Adipocyte (in vitro differentiated cells): ENCODE measurements at regions not wholly inside any gene's neighbourhood (a gene's known extent, or its start where the extent isn't known, plus 50 kb on each side); places are given as distances from the start of the nearest gene placed in this dataset.
A peak's percentile ranks its signal among the peaks of the same experiment; 100 is the strongest.

Experiments used
- DNase-seq: peaks from one replicate; pipeline ENCODE4 v3.0.0-alpha.2; 2015; ENCODE audit warnings: low read depth
- H3K27me3 ChIP-seq: replicated peaks from 2 replicates; pipeline ENCODE4 v1.7.0; 2013; ENCODE audit warnings: mild to moderate bottlenecking, low read length, moderate library complexity; ENCODE audit not compliant: control insufficient read depth, insufficient read depth
- H3K36me3 ChIP-seq: 2 replicates; pipeline ENCODE4 v1.7.0; 2013; ENCODE audit warnings: low read length, mild to moderate bottlenecking, moderate library complexity; ENCODE audit not compliant: control insufficient read depth, insufficient read depth, severe bottlenecking
- H3K4me1 ChIP-seq: 2 replicates; pipeline ENCODE4 v1.7.0; 2013; ENCODE audit warnings: mild to moderate bottlenecking, low read length, moderate library complexity; ENCODE audit not compliant: control insufficient read depth, insufficient read depth
- H3K4me3 ChIP-seq: 2 replicates; pipeline ENCODE4 v1.7.0; 2013; ENCODE audit warnings: mild to moderate bottlenecking, low read length, moderate library complexity
- H3K9ac ChIP-seq: 2 replicates; pipeline ENCODE4 v1.7.0; 2013; ENCODE audit warnings: mild to moderate bottlenecking, low read length, moderate library complexity
- H3K9me3 ChIP-seq: 2 replicates; pipeline ENCODE4 v1.7.0; 2013; ENCODE audit warnings: mild to moderate bottlenecking, low read length, moderate library complexity; ENCODE audit not compliant: control insufficient read depth

DNA sequence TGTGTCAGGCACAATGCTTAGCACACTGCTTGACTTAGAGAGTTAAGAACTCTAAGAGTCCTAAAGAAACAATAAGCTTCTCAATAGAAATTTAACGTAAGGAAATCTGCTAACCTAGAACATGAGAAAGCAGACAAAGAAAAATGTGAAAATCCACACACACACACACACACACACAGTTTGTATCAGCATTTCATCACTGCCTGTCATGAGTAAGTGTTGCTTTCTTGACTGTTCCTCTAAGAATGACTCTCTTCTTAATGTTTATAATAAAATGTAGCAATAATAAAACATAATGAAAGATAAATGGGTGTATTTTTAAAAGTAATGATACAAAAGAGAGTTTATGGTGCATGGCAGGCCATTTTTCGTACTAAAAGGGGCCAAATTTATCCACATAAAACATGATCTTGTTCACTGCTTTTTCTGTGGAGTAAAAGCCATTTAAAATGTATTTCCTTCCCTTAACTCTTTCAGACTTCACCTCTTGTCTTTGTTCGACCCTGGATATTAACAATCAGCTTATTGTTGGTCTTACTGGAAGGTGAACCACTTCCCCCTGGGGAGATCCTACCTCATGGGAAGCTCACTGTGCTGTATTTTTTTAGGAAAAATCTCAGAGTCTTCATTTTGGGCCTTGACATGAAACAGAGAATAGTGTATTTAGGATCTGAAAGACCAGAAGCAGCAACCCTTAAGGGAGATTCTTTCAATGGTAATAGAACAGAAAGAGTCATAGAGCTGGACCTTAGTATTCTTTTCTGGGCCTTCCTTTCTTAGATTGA lies 107.3 kb upstream of the ANKRD55 start:
- DNase-seq = no peak
- Histone ChIP-seq H3K27me3 (peaks cover 5% of the 10 kb centered on the region), H3K36me3 (no peaks in the 10 kb centered on the region), H3K4me3 (no peak overlapping the region), H3K9me3 (peaks cover 2% of the 10 kb centered on the region), H3K4me1 (no peaks in the 10 kb centered on the region), H3K9ac (no peak overlapping the region)

DNA sequence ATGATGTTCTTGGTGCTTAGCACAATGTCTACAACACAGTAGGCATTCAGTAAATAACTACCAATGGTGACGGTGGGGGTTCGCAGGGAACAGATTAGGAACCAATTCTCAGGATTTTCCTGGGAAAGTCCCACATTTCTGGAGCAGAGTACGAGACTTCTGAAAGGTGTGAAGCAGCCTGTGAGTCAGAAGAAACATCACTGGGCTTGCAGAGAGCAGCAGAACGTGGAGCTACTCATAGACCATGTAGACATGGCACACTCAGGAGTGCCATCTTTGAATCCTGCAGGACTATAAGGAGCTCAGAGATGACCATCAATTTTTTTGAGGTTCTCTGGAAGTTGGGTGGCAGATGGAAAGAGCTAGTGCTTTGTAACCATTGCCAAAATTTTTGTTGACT lies 106.6 kb upstream of the ANKRD55 start:
- Histone ChIP-seq H3K36me3 (no peaks in the 10 kb centered on the region), H3K4me1 (no peaks in the 10 kb centered on the region), H3K9ac (no peak overlapping the region), H3K4me3 (no peak overlapping the region), H3K9me3 (peaks cover 8% of the 10 kb centered on the region), H3K27me3 (peaks cover 5% of the 10 kb centered on the region)
- no peak for DNase-seq

DNA sequence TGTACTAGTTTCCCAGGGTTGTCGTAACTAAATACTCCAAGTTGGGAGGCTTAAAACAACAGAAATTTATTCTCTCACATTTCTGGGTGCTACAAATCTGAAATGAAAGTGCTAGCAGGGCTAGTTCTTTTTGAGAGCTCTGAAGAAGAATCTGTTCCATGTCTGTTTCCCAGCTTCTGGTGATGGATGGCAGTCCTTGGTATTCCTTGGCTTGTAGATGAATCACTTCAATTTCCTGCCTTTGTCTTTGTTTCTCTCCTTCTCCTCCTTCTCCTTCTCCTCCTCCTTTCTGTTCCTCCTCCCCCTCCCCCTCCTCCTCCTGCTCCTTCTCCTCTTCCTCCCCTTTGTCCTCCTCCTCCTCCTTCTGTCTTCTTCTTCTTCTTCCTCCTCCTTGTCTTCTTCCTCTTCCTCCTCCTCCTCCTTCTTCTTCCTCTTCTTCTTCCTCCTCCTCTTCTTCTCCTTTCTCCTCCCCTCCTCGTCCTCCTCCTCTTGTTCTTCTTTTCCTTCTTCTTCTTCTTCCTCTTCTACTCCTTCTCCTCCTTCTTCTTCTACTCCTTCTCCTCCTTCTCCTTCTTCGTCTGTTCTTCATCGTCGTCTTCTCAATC lies 104.7 kb upstream of the ANKRD55 start:
- Histone ChIP-seq H3K27me3 (peaks cover 5% of the 10 kb centered on the region), H3K4me3 (no peak overlapping the region), H3K4me1 (no peaks in the 10 kb centered on the region), H3K9ac (no peak overlapping the region), H3K36me3 (no peaks in the 10 kb centered on the region), H3K9me3 (peaks cover 8% of the 10 kb centered on the region)
- DNase-seq = no peak

DNA sequence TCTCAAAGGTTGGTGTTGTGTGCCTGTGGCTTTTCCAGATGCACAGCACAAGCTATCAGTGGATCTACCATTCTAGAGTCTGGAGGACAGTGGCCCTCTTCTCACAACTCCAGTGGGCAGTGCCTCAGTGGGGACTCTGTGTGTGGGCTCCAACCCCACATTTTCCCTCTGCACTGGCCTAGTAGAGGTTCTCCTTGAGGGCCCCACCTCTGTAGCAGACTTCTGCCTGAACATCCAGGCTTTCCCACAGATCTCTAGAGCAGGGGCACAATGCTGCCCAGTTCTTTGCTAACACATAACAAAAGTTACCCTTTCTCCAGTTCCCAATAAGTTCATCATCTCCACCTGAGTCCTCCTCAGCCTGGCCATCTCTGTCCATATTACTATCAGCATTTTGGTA lies 102.1 kb upstream of the ANKRD55 start:
- H3K4me3 ChIP-seq = no peak overlapping the region
- H3K36me3 ChIP-seq = no peaks in the 10 kb centered on the region
- no peaks in the 10 kb centered on the region for H3K4me1 ChIP-seq
- peaks cover 5% of the 10 kb centered on the region for H3K27me3 ChIP-seq
- no peak for DNase-seq
- H3K9ac ChIP-seq = no peak overlapping the region
- H3K9me3 ChIP-seq = peaks cover 8% of the 10 kb centered on the region

DNA sequence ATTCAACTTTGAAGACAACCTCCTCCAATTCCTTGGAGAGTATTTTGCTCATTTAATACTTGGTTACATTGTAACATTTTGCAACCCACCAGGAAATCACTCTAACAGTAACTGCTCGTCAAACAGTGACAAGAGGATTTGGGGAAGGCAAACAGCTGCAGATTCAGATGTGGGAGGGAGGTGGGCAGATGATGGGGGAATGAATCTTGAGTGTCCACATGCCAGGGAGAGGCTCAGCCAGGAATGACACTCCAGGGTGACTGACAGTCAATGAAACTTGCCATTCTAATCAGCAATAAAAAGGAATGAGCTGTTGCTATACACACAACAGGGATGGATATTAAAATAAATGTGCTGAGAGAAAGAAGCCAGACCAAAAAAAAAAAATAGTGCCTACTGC lies 97.7 kb upstream of the ANKRD55 start:
- Histone ChIP-seq H3K9me3 (peaks cover 8% of the 10 kb centered on the region), H3K4me3 (no peak overlapping the region), H3K4me1 (no peaks in the 10 kb centered on the region), H3K9ac (no peak overlapping the region), H3K36me3 (no peaks in the 10 kb centered on the region), H3K27me3 (no peaks in the 10 kb centered on the region)
- DNase-seq = no peak

DNA sequence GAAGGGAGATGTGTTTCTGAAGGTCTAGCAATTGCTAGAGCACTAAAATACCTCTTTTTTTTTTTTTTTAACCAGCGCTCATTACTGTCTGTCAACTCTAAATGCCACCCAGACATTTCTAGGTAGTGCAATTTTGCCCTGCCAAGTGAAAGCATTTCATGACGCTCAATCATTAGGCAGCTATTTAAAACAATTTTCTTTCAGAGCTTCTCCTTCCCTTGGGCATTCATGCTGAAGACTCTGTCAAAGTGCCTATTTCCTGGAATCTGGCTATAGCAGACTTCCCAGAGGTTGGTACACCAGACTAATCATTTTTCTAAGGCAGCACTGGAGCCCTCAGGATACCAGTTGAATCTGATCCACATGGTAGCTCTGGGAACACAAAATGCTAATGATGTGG lies 97.0 kb upstream of the ANKRD55 start:
- Histone ChIP-seq H3K4me3 (no peak overlapping the region), H3K4me1 (no peaks in the 10 kb centered on the region)

DNA sequence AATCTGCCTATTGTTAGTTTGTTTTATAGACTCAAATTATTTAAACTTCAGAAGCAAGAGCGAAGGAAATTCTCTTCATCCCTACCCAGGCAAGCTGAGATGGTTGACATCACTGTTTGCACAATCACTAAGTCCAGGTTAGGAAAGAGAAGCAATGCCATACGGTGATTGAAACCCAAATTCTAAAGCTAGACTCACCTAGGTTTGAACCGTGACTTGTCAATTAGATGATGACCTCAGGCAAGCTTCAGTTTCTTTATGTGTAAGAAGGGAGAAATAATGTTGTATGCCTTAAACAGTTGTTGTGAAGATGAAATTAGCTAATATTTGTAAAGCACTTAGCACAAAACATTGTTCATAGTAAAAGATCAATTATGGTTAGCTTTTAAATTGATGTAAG lies 96.5 kb upstream of the ANKRD55 start:
- Histone ChIP-seq H3K9ac (no peak overlapping the region), H3K4me3 (no peak overlapping the region), H3K4me1 (no peaks in the 10 kb centered on the region), H3K9me3 (no peaks in the 10 kb centered on the region), H3K27me3 (no peaks in the 10 kb centered on the region), H3K36me3 (no peaks in the 10 kb centered on the region)
- no peak for DNase-seq

More for the DNA sequence above, 97.0 kb upstream of the ANKRD55 start:
- H3K9me3 ChIP-seq = peaks cover 4% of the 10 kb centered on the region
- no peaks in the 10 kb centered on the region for H3K36me3 ChIP-seq
- H3K27me3 ChIP-seq = no peaks in the 10 kb centered on the region
- DNase-seq = no peak
- H3K9ac ChIP-seq = no peak overlapping the region

DNA sequence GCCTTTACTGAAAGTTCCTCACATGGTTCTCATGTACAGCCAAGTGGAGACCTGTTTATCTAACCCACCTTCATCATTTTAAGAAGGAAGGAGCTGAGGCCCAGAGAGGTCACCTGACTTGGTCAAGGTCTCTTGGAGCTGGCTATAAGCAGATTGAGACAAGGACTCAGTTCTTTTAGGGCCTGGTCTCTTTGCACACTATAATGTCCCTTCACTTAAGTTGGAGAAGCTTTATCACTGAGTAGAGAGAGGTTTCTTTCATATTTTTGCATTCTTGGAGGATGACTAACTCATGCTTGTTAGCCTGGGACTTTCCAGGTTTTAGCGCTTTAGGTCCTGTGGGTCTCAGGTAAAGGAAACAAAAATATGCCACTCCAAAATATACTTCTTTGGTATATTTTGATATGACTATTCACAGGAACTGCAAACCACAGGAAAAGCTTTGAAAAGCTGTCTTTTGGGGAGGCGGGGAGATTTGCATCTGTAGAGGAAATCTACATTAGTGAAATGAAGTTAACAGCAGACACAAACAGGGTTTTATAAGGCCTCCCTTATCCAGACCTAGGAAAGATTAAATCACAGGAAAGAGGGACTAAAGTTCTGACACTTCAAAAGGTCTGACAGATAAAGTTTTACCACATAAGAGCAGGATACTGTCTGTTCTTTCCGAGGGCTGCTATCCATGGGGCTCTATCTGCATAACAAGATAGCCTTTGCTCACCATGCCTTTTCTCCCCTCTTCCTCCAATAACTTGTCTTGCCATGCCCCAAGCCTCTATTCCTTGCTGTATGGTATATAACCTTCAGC lies 95.8 kb upstream of the ANKRD55 start:
- H3K4me1 ChIP-seq = no peaks in the 10 kb centered on the region
- no peaks in the 10 kb centered on the region for H3K36me3 ChIP-seq
- H3K9ac ChIP-seq = no peak overlapping the region
- no peaks in the 10 kb centered on the region for H3K9me3 ChIP-seq
- peak; percentile 50 for DNase-seq
- no peak overlapping the region for H3K4me3 ChIP-seq
- H3K27me3 ChIP-seq = no peaks in the 10 kb centered on the region

DNA sequence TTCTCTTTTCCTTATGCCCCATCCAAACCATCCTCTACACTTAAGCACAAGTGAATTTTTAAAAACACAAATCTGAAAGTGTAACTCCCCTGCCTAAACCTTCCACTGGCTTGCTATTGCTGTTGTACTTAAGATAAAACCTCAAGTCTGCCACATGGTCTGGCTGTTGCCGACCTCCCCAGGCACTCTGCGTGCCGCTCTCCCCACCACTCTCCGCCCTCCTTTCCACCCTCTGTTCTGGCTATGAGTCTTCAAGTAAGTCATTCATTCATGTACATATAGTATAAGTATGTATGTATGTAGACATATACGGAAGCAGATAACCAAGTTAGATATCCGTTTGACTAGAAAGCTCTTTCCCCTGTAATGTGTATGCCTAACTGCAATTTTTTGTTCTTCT lies 94.7 kb upstream of the ANKRD55 start:
- no peak for DNase-seq
- Histone ChIP-seq H3K9ac (no peak overlapping the region), H3K27me3 (no peaks in the 10 kb centered on the region), H3K36me3 (no peaks in the 10 kb centered on the region), H3K4me3 (no peak overlapping the region), H3K4me1 (no peaks in the 10 kb centered on the region), H3K9me3 (no peaks in the 10 kb centered on the region)

DNA sequence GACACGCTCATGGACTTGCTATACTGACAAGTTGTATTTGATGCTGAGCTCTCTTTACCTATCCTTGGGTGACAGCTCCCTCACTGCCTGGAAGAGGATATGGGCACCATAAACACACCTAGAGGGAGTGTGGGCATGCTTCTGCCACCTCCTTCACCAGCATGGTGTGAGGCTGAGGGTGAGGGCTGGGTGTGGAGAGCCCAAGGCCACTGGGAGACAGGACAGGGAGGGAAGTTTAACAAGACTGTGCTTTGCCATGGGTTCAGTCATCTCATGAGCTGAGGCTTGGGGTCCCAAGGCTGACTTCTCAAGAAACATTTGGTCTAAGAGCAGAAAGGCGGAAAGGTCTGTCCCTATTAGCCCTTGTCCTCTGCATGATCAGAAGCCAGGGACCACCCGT lies 93.6 kb upstream of the ANKRD55 start:
- Histone ChIP-seq H3K4me3 (no peak overlapping the region), H3K27me3 (no peaks in the 10 kb centered on the region), H3K4me1 (no peaks in the 10 kb centered on the region), H3K9me3 (no peaks in the 10 kb centered on the region), H3K36me3 (no peaks in the 10 kb centered on the region), H3K9ac (no peak overlapping the region)
- DNase-seq = no peak

DNA sequence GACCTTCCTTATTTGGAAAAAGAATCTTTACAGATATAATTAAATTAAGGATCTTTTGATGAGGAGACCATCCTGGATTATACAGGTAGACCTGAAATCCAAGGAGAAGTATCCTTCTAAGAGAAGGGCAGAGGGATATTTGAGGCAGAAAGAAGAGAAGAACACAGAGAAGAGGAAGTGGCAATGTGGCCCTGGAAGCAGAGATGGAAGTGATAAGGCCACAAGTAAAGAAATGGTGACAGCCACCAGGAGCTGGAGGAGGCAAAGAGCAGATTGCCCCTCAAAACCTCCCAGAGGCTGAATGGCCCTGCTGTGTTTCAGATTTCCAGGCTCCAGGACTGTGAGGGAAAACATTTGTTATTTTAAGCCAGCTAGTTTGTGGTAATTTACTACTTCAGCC lies 93.0 kb upstream of the ANKRD55 start:
- DNase-seq = no peak
- no peak overlapping the region for H3K9ac ChIP-seq
- no peak overlapping the region for H3K4me3 ChIP-seq
- no peaks in the 10 kb centered on the region for H3K9me3 ChIP-seq
- no peaks in the 10 kb centered on the region for H3K27me3 ChIP-seq
- H3K36me3 ChIP-seq = no peaks in the 10 kb centered on the region
- H3K4me1 ChIP-seq = no peaks in the 10 kb centered on the region
